NOMO-1 (cell line): ENCODE measurements at regions not wholly inside any gene's neighbourhood (a gene's known extent, or its start where the extent isn't known, plus 50 kb on each side); places are given as distances from the start of the nearest gene placed in this dataset.

ENCODE experiments used
- DNase-seq, 2 experiments: peaks; one replicate each; lab custom pipeline; 2025; ENCODE audit not compliant: unreplicated experiment in 2 of 2; lab: John Stamatoyannopoulos, UW

DNA sequence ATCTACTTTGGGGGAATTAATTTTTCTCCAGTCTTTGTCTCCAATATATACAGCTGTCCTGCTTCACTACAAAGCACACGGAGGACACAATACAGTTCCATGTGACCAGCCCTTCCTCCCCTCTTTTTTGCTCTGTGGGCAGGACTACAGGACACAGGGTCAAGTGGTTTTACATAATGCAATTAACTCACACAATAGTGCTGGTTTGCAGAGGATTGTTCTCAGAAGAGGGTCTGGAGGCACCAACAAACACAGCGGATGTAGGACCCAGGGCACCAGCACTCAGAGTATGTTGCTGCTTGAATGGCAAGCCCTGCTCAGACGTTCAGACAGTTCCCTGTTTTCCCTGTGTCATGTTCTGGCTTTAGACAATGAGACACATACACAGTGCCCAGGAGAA is 52.0 kb upstream of the NPTX2 start:
- no peak for DNase-seq

DNA sequence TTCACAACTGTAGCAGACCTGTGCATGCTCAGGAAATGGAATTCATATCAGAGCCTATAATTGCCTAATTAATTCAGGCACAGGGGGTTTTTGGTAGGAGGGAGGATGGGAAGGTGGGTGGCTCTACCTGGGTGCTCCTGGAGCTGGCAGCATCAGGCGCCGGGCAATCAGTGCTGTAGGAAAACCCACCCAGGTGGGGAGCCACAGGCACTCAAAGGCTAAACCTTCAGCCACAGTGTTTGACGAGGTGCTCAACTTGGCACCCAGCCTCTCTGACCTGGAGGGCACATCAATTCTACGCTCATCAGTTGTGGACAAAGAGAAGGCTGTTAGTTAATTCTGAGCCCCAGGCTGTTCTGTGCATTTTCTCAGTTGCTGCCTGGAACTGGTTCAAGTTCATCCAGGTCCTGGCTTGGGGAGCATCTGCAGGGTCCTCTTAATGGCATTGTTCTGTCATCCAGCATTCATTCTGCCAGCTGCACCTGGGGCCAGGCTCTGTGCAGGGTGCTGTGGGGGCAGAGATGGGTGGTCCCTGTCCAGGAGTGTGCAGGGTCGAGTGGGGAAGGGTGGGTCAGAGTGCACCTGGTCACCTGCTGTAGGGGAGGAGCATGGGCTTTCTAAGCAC is 54.1 kb upstream of the NPTX2 start:
- no peak for DNase-seq

DNA sequence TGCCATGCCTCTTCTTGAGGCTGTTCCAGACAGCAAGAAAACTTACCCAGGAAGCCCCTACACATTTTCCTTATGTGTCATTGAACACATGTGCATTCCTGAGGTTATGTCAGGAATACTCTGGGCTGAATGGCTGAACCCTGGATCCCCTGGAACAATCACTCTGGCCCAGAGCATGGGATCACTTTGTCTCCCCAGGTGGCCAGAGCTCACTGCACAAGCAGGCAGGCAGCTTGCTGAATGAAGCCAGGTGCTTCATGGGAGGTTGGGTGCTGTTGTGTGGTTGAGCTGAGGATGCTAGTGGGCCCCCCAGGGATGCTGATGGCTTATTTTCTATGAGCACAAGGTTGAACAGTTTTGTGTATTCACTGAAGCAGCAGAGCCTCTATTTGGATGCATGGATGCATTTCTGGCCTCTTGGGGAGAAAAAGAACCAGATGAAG is 54.7 kb upstream of the NPTX2 start:
- DNase-seq: no peak

DNA sequence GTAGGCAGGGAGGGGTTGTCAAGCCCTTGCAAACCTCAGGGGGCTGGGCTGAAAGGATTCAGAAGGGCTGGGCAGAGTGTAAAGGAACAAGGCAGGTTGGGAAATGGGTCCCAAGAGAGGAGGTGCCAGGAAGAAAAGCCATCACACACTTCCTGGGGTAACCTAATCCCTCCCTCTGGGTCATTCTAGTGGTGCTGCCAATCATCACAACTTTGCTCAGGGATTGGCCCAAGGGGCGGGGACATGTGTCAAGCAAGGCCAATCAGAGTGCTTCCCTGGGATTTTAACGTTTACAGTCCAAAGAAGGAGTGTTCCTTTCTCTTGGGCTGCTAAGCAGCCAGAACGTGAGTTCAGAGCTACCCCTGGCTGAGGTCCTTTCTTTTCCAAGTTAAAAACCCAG is 57.1 kb upstream of the NPTX2 start:
- no peak for DNase-seq

DNA sequence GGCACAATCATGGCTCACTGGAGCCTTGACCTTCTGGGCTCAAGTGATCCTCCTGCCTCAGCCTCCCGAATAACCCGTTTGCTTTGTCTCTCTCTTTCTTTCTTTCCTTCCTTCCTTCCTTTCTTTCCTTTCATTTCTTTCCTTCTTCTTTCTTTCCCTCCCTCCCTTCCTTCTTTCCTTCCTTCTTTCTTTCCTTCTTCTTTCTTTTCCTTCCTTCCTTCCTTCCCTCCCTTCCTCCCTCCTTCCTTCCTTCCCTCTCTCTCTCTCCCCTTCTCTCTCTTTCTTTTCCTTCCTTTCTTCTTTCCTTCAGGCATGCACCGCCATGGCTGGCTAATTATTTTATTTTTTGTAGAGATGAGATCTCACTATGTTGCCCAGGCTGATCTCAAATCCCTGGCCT is 57.9 kb upstream of the NPTX2 start:
- DNase-seq: no peak

DNA sequence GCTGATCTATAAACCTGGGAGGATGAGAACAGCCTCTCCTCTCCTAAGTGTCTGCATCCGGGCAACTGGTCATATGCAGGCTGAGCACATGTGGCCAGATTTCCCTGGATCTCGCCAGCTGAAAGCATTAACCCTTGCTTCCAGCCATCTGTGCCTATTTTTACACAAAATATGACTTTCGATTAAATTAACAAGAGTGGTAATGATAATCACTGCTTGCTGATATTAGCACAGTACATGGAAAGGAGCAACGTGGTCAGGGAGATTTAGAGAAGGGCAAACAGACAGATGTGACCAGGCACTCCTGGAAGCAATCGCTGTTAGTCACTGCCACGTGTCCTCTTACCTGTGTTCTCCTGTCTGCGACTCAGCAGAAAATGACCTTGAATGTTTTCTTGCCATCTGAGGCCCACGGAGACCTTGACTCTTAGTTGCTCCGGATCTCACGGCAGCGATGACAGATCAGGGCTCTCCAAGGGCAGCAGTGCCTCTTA is 59.5 kb upstream of the NPTX2 start:
- no peak for DNase-seq

DNA sequence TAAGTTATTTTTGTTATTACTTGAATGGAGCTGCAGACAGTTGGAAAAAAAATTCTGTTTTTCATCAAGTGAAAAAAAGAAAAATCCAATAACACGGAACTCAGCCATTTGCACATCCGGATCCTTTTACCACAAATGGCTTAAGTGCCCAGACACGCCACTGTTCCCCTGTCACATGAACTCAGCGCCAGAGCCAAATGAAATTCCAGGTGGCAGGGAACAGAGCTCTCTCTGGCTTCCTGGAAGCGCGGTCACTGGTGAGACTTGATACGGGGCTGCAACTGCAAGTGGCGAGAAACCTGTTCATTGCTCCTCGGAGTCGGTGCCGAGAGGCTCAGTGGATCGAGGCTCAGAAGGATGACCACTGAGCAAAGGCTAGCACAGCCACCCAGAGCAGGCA is 60.8 kb upstream of the NPTX2 start:
- no peak for DNase-seq

DNA sequence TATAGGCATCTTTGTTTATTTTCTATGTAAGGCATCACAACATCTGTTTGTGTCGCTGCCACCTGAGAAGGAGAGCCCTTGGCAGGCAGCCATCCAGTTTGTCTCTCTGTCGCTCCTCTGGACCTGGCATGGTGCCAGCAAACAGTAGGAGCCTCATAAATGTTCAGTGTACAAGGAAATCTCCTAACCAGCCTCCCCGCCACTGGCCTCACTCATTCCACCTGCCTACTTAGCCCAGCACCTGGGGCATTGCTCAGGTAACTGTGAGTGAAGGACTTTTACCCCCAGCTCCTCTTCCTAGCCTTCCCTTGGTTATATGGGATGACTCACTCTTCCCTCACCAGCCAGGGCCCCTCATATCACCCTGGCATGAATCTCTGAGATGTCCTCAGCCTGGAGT is 61.7 kb upstream of the NPTX2 start:
- no peak for DNase-seq

DNA sequence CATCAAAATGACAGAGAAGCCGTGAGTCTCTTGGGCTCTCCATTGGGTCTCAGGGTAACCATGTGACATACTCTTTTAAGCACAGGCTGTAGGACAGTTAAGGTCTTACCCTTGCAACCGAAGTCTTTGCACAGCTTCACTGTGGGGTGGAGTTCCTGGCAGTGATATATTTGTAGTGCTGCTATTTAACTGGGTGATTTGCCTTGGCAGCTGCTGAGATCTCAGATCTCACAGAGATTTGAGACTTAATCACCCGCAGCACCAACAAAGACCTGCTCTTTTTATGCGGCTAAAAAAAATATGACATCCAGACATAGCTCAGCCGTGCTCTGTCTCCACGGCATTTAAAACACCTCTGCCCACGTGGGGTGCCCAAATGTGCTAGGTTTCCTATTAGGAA is 63.4 kb upstream of the NPTX2 start:
- no peak for DNase-seq

DNA sequence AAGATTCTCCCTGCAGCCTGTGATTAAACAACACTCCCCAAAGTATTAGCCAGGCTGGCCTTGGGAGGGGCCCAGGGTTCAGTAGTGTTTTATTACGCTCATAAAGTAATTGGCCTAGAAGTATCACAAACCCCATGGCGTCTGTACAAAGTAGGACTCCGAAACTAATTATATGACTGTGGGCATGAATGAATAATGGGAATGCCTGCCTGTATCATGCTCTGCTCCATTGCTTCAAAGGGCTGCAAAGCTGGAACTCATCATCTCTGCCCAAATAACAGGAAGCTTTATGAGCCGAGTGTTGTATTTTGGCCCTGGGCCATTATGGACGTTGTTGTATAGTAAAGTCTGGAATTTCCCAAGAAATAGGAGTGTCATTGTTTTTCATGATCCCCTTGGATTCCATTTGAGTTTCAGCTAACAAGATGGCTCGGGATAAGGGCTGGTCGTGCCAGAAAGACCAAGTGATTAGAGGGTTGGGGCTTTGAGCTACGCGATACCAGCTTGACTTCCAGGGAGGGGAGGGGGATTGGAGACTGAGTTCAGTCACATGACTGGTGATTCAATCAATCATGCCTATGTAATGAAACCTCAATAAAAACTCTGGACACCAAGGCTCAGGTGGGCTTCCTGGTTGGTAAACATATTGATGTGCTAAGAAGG is 65.3 kb upstream of the NPTX2 start:
- DNase-seq: no peak

DNA sequence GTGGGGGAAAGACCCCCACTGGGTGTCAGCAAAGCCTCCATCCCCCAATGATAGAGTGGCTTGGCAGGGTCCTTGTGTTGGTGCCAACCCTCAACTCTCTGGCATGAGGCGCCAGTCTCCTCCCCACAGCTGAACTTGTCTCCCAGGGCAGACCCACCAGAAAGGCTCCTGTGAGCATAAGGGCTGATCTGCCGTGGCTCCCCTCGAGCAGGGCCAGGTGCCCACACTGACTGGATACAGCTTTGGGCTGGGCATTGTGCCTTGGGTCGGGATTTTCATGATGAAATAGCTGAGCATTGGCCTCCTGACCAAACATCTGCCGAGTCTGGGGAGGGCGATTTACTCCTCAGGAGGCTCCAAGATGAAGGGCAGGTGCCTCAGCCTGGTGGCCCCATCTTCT is 68.1 kb upstream of the NPTX2 start:
- no peak for DNase-seq

DNA sequence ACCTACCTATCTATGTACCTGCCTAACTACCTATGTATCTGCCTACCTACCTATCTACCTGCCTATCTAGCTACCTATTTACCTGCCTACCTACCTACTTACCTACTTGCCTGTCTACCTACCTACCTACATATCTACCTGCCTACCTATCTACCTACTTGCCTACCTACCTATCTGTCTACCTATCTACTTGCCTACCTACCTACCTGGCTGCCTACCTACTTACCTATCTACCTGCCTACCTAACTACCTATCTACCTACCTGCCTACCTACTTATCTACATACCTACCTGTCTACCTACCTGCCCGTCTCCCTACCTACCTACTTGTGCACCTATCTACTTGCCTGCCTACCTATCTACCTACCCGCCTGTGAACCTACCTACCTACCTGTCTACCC is 68.7 kb upstream of the NPTX2 start:
- DNase-seq: no peak

DNA sequence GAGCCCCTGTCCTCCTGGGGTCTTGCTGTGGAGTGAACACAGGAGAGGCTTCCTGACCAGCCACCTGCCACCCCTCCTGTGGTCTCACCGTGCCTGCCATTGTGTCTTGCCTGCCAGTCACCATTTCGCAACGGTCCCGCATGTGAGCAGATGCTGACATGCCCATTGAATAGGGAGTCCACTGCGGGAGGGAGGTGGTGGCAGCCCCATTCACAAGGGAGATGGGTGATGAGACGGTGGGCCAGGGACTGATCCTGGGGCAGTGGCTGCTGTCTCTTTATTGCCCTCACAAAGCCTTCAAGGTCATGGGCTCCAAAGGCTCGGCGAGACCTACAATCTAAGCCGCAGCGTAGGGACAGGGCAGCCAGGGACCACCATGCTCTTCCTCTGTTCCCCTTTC is 76.0 kb upstream of the NPTX2 start:
- no peak for DNase-seq

DNA sequence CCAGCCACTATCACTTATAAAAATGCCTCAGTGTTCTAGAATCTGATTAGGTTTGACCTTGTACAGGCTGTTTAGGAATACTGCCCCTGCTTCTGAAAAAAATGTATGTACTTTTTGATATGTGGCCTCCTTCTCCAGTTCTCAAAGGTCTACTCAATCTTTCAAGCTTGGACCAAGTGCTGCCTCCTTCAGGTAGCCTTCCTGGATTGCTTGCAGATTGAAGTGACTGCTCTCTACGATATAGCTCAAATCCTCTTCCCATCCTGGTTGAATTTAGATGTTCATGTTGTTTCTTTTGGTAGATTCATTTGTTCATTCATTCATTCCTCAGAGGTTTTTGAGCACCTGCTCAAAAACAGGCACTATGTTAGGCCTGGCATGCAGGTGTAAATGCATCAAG is 77.2 kb upstream of the NPTX2 start:
- DNase-seq: no peak

DNA sequence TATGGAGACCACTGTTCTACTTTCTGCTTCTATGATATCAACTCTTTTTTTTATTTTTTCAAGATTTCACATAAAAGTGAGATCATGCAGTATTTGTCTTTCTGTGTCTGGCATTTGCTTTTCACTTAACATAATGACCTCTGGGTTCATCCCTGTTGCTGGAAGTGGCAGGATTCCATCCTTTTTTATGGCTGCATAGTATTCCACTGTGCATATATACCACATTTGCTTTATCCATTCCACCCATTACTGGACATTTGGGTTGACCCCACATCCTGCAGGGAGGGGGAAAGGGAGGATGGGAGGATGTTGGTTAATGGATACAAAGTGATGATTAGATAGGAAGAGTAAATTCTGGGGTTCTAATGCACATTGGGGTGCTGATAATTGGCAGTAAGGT is 80.3 kb upstream of the NPTX2 start:
- DNase-seq: no peak

DNA sequence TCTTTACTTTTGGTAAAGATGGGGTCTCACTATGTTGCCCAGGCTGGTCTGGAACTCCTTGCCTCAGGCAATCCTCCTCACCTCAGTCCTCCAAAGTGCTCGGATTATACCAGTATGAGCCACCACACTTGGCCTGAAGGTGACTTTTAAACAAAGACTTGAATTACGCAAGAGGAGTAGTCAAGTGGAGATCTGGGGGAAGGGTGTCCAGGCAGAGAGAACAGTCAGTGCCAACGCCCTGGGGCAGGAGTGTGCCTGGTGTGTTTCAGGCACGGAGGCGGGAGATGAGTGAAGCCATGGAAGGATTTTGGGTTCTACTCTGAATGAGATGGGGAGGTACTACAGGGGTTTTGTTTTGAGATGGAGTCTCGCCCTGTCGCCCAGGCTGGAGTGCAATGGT is 82.6 kb upstream of the NPTX2 start:
- no peak for DNase-seq

DNA sequence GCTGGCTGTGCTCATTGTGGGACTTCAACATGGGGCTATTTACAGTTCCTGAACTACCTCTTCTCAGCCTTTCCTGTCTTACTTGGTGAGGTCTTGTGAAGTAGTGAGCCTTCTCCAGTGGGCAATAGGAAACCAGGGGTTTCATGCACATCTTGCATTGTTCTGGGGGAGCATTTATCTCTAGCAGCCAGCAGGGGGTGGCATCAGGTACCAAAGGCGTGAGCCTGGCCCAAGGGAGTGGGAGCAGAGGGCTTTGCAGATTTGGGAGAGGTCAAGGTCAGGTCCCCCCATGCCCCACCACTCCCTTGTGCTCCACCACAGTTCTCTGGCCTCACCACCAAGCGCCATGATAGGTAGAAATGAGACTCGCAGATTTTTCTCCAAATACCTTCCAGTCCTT is 85.4 kb upstream of the NPTX2 start:
- DNase-seq: no peak

DNA sequence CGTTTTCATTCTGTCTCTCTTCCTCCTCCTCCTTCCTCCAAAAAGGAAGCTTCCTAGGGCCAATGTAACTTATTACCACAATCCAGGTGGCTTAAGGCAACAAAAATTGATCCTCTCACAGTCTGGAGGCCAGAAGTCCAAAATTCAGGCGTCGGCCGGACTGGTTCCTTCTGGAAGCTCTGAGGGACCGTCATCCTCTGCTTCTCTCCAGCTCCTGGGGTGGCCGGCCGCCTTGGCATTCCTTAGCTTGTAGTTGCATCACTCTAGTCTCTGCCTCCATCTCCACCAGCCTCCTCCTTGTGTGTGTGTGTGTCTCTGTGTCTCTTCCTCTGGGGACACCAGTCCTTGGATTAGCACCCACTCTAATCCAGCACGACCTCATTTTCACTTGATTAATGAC is 89.0 kb upstream of the NPTX2 start:
- no peak for DNase-seq

DNA sequence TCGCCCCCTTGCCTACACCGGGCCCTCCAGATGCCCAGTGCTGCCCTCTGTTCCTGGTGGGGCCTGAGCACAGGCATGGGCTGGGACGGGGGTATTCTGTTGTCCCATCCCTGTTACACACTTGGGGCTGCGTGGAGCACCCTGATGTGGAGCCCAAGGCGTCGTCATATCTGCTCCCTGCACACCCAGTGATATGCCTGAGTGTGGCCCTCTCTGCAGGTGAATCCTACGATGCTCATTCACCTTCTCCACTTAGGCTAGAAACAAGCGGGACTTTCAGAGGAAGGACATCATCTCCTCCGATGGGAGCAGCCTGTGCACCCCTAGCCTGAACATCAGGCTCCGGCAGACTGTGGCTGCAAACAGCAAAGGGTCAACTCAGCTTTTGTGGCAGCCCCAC is 91.0 kb upstream of the NPTX2 start:
- DNase-seq: no peak

DNA sequence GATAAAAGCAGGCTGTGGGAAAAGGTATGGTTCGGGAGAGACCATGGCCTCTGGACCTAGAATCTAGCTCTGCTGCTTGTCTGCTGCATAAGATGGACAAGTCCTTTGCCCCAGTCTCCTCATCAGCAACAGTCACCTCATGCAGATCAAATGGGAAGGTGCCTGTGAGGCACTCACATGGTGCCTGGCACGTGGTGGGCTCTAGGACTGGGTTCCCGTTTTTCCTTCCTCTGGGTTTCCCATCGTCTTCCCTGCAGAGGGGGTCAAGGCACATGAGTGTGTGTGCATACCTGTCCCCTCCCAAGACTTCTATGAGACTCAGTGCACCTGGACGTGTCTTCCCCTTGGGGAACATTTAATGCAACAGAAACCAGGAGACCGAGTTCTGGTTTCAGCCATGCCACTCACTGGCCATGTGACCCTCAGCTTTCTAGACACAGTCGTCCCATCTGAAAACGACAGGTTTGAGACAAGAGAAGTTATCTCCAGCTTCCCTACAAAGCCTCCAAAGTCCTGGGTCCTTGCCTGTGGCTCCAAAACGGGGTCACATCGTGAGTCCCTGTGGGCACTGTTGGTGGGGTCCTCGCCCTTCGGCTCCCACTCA is 95.9 kb upstream of the NPTX2 start:
- no peak for DNase-seq

DNA sequence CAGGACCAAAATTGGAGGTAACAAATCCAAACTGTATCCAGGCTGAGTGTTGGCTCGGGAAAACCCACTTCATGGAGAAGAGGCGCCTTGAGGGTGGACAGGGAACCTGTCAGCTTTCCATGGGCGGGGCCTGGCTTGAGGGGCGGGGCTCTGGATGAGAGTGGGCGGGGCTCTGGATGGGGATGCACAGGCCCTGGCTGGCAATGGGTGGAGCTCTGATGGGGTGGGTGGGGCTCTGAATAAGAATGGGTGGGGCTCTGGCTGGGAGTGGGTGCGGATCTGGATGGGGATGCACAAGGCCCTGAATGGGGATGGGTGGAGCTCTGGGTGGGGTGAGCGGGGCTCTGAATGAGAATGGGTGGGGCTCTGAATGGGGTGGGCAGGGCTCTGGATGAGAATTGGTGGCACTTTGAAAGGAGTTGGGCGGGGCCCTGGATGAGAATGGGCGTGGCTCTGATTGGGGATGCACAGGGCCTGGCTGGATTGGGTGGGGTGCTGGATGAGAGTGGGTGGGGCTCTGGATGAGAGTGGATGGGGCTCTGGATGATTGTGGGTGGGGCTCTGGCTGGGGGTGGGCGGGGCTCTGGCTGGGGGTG is 96.6 kb upstream of the NPTX2 start:
- DNase-seq: no peak
